ENCODE measurements at regions not wholly inside any gene's neighbourhood (a gene's known extent, or its start where the extent isn't known, plus 50 kb on each side); places are given as distances from the start of the nearest gene placed in this dataset.

DNA sequence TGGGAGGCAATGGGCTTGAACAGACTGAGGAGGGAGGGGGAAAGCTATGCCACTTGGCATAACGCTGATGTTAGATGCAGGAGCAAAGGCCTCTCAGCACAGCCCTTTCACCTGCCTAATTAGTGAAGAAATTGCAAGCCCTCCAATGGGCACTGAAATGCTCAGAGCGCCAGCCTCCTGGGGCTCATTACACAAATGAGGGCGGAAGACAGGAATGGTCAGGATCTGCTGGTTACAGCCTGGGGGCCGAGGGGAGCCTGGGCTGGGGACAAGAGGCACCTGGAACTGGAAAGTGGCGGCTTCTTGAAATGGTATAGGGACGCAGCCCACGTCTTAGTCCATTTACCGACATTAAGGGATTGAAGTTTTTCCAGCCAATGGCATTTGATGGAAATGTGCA is 50.2 kb upstream of the PLET1 start:
- Histone ChIP-seq H3K36me3 (no peaks in the 10 kb centered on the region), H3K4me3 (no peak overlapping the region), H3K27ac (no peak overlapping the region), H3K27me3 (no peaks in the 10 kb centered on the region), H3K9me3 (no peaks in the 10 kb centered on the region), H3K4me1 (no peaks in the 10 kb centered on the region)
- DNase-seq (ENCODE audit: low spot score in 2 of 2): no peak
- TF ChIP-seq POLR2AphosphoS5 (IDR thresholded peaks at IDR 0.05) (no peak), POLR2A (IDR thresholded peaks at IDR 0.05) (no peak)
- TF ChIP-seq, protein P1, sequence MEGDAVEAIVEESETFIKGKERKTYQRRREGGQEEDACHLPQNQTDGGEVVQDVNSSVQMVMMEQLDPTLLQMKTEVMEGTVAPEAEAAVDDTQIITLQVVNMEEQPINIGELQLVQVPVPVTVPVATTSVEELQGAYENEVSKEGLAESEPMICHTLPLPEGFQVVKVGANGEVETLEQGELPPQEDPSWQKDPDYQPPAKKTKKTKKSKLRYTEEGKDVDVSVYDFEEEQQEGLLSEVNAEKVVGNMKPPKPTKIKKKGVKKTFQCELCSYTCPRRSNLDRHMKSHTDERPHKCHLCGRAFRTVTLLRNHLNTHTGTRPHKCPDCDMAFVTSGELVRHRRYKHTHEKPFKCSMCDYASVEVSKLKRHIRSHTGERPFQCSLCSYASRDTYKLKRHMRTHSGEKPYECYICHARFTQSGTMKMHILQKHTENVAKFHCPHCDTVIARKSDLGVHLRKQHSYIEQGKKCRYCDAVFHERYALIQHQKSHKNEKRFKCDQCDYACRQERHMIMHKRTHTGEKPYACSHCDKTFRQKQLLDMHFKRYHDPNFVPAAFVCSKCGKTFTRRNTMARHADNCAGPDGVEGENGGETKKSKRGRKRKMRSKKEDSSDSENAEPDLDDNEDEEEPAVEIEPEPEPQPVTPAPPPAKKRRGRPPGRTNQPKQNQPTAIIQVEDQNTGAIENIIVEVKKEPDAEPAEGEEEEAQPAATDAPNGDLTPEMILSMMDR (IDR thresholded peaks at IDR 0.05): no peak
- intact Hi-C loops (cut with DNase I; ENCODE audit: low total_unique reads): no loop called here

DNA sequence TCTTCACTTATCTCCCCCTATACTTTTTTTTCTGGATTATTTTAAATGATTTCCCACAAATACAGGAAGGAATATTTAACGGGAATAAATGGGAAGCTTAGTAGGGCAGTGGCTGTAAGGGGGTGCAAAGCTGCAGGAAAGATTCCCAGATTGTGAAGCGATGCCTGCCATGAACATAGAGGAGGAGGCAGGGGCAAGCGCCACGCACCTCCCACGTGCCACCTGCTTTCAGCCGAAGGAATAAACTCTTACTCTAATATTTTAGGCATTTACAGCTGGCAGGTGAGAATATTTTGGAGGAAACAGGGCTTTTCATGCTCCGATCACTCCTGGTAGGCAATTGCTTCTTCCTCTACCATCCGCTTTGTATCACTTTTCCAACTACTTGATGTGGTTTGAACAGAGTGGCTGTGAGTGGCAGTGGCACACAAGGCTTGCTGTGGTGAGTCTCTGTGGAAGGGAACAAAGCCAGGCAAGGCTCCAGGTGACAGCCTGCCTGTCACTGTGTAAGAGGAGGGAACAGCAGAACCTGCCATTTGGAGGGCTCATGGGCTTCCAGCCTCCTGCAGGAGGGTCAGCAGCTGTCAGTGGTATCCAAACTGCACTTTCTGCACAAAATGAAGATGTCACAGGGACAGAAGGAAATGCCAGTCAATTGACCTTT is 54.5 kb upstream of the PLET1 start:
- H3K27ac ChIP-seq: no peak overlapping the region
- intact Hi-C loops (cut with DNase I; ENCODE audit: low total_unique reads): no loop called here

DNA sequence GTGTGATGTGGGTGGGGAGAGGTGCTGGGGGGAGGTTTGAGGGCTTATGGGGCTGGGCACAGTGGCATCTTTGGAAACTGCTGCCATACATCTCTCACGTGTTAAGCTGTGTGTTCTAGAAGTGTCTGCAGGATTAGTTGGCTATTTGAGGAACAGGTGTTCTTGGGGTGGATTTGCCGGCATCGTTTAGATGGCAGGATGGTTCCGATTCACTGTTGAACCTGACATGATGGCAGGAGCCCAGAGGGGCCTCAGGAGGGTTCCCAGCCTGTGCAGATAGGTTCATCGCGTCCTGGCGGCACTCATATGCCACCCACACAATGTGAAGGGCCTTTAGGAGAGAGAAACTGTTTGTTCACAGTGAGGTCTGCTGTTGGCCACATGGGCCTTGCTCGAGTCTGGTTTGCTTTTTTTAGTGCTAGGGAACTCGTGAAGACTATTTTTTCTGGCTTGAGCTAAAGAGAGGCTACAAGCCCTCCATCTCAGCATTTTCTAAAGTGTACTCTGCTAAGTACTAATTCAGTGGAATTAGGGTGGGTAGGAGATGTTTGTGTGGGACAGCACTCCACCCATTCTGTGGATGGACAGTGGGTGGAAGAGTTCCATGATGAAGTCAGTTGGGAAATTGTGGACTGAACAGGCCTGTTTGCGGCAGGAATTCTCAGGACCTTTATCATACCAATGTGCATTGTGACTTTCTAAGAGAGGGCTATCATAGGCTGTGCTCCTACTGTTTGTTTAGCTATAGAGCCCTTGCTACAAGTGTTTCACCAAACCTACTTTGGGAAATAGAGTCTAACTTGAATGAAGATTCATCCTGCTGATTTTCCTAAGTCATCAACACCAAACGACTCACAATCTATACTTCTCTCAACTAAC is 55.4 kb upstream of the PLET1 start:
- H3K27ac ChIP-seq: no peak overlapping the region
- TF ChIP-seq, protein P1 (IDR thresholded peaks at IDR 0.05): no peak
- TF ChIP-seq POLR2AphosphoS5 (IDR thresholded peaks at IDR 0.05) (no peak), POLR2A (IDR thresholded peaks at IDR 0.05) (no peak)
- H3K27me3 ChIP-seq: no peaks in the 10 kb centered on the region
- H3K9me3 ChIP-seq: no peaks in the 10 kb centered on the region
- no peak overlapping the region for H3K4me3 ChIP-seq
- no peak for DNase-seq (ENCODE audit: low spot score in 2 of 2)
- intact Hi-C loops (cut with DNase I; ENCODE audit: low total_unique reads): no loop called here
- H3K4me1 ChIP-seq: peaks cover 0 to 8% of the 10 kb centered on the region in 2 donors
- H3K36me3 ChIP-seq: no peaks in the 10 kb centered on the region

More for the DNA sequence above, 54.5 kb upstream of the PLET1 start:
- no peak for DNase-seq (ENCODE audit: low spot score in 2 of 2)
- no peaks in the 10 kb centered on the region for H3K36me3 ChIP-seq
- TF ChIP-seq POLR2AphosphoS5 (IDR thresholded peaks at IDR 0.05): no peak
- H3K4me3 ChIP-seq: no peak overlapping the region
- H3K9me3 ChIP-seq: no peaks in the 10 kb centered on the region
- no peaks in the 10 kb centered on the region for H3K4me1 ChIP-seq
- H3K27me3 ChIP-seq: no peaks in the 10 kb centered on the region

DNA sequence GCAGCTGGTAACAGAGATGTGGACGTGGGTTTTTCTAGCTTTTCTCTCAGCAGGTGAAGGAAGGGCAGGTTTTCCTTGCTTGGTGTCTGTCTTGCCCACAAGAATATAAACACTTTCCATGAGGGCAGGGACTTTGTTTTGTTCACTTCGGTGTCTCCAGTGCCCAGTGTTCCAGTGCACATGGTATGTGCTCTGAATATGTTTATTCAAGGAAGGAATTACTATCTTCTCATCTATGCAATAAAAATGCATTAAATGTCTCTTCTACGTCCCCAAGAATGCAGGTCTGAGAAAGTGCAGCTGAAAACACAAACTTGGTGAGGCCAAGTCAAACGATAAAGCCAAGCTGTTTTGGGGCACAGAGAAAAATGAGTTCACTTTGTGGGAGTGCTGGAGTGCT is 56.3 kb upstream of the PLET1 start:
- Histone ChIP-seq H3K27me3 (no peaks in the 10 kb centered on the region), H3K4me3 (no peak overlapping the region), H3K4me1 (peaks cover 0 to 13% of the 10 kb centered on the region in 2 donors), H3K36me3 (no peaks in the 10 kb centered on the region), H3K27ac (no peak overlapping the region), H3K9me3 (no peaks in the 10 kb centered on the region)
- no peak for DNase-seq (ENCODE audit: low spot score in 2 of 2)
- intact Hi-C loops (cut with DNase I; ENCODE audit: low total_unique reads): no loop called here
- no peak for TF ChIP-seq POLR2AphosphoS5 (IDR thresholded peaks at IDR 0.05)
- TF ChIP-seq POLR2A (IDR thresholded peaks at IDR 0.05): no peak
- TF ChIP-seq, protein P1 (IDR thresholded peaks at IDR 0.05): no peak

DNA sequence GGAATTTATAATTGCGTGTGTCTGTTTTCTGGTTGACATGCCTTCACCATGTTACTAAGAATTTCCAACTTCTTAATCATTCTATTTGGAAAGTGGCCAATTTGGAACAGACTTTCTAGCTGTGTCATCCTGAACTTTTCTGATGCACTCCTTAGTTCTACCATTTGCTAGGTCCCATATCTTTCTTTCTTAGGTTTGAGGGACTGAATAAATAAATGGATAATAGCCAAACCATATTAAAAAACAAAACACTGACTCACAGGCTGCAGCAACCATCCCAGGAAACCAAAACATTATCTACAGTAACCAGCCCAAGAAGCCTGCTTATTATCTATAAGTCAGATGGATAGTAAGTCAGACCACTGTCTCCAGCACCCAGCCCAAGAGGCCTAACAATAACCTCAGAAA is 57.5 kb upstream of the PLET1 start:
- Histone ChIP-seq H3K27ac (no peak overlapping the region), H3K4me1 (peaks cover 0 to 20% of the 10 kb centered on the region in 2 donors), H3K36me3 (no peaks in the 10 kb centered on the region), H3K27me3 (no peaks in the 10 kb centered on the region), H3K9me3 (no peaks in the 10 kb centered on the region), H3K4me3 (no peak overlapping the region)
- intact Hi-C loops (cut with DNase I; ENCODE audit: low total_unique reads): no loop called here
- no peak for DNase-seq (ENCODE audit: low spot score in 2 of 2)
- TF ChIP-seq POLR2AphosphoS5 (IDR thresholded peaks at IDR 0.05): no peak
- no peak for TF ChIP-seq POLR2A (IDR thresholded peaks at IDR 0.05)
- TF ChIP-seq, protein P1 (IDR thresholded peaks at IDR 0.05): no peak

Measured in breast epithelium (tissue), 4 donors.